IPS-15b (cell line): ENCODE measurements at regions not wholly inside any gene's neighbourhood (a gene's known extent, or its start where the extent isn't known, plus 50 kb on each side); places are given as distances from the start of the nearest gene placed in this dataset.
"Not testable (repeated sequence)": the region's sequence is repeated elsewhere in the genome, so short reads cannot be mapped to it uniquely, and the experiment has no call there.

Experiments
- H3K27me3 ChIP-seq: one replicate; pipeline ENCODE4 v1.6.1; 2013; ENCODE audit warnings: low read length; ENCODE audit not compliant: control insufficient read depth, insufficient read depth
- H3K36me3 ChIP-seq: one replicate; pipeline ENCODE4 v1.6.1; 2013; ENCODE audit warnings: low read length; ENCODE audit not compliant: control insufficient read depth, insufficient read depth
- H3K4me1 ChIP-seq: one replicate; pipeline ENCODE4 v1.6.1; 2013; ENCODE audit warnings: mild to moderate bottlenecking, low read length; ENCODE audit not compliant: control insufficient read depth, insufficient read depth
- H3K4me3 ChIP-seq: one replicate; pipeline ENCODE4 v1.5.1; 2013; ENCODE audit warnings: low read depth, low read length
- H3K9ac ChIP-seq: one replicate; pipeline ENCODE4 v1.6.1; 2013; ENCODE audit warnings: low read depth, mild to moderate bottlenecking, low read length
- H3K9me3 ChIP-seq: one replicate; pipeline ENCODE4 v1.6.1; 2013; ENCODE audit warnings: mild to moderate bottlenecking, low read length; ENCODE audit not compliant: control insufficient read depth, insufficient read depth

- Histone ChIP-seq H3K4me1 (no peaks in the 10 kb centered on the region), H3K9me3 (no peaks in the 10 kb centered on the region), H3K36me3 (no peaks in the 10 kb centered on the region), H3K4me3 (no peak overlapping the region), H3K9ac (no peak overlapping the region), H3K27me3 (no peaks in the 10 kb centered on the region)
These were observed 516.6 kb upstream of the C16orf82 start for GRCh38 chr16:26550111-26550610.

GRCh38 chr16:26554030-26554429 is 512.7 kb upstream of the C16orf82 start:
- Histone ChIP-seq H3K27me3 (no peaks in the 10 kb centered on the region), H3K4me3 (no peak overlapping the region), H3K4me1 (no peaks in the 10 kb centered on the region), H3K9me3 (no peaks in the 10 kb centered on the region), H3K36me3 (no peaks in the 10 kb centered on the region), H3K9ac (no peak overlapping the region)

- Histone ChIP-seq H3K36me3 (no peaks in the 10 kb centered on the region), H3K9me3 (no peaks in the 10 kb centered on the region), H3K27me3 (no peaks in the 10 kb centered on the region), H3K9ac (no peak overlapping the region), H3K4me1 (no peaks in the 10 kb centered on the region), H3K4me3 (no peak overlapping the region)
These were observed 505.4 kb upstream of the C16orf82 start for GRCh38 chr16:26561303-26561702.

GRCh38 chr16:26563018-26563417 is 503.7 kb upstream of the C16orf82 start:
- H3K9me3 ChIP-seq, result no peaks in the 10 kb centered on the region
- no peaks in the 10 kb centered on the region for H3K27me3 ChIP-seq
- H3K4me1 ChIP-seq, result no peaks in the 10 kb centered on the region
- no peaks in the 10 kb centered on the region for H3K36me3 ChIP-seq
- no peak overlapping the region for H3K4me3 ChIP-seq
- no peak overlapping the region for H3K9ac ChIP-seq

- Histone ChIP-seq H3K9me3 (no peaks in the 10 kb centered on the region), H3K27me3 (no peaks in the 10 kb centered on the region), H3K4me3 (no peak overlapping the region), H3K9ac (no peak overlapping the region), H3K36me3 (no peaks in the 10 kb centered on the region), H3K4me1 (no peaks in the 10 kb centered on the region)
These were observed 499.4 kb upstream of the C16orf82 start for GRCh38 chr16:26567356-26567755.

- no peaks in the 10 kb centered on the region for H3K4me1 ChIP-seq
- H3K4me3 ChIP-seq, result no peak overlapping the region
These were observed 496.9 kb upstream of the C16orf82 start for GRCh38 chr16:26569793-26570192.

GRCh38 chr16:26578748-26579147 is 488.0 kb upstream of the C16orf82 start:
- Histone ChIP-seq H3K9ac (no peak overlapping the region), H3K4me3 (no peak overlapping the region), H3K9me3 (no peaks in the 10 kb centered on the region), H3K4me1 (peaks cover 6% of the 10 kb centered on the region), H3K27me3 (peaks cover 3% of the 10 kb centered on the region), H3K36me3 (no peaks in the 10 kb centered on the region)

More at GRCh38 chr16:26569793-26570192, 496.9 kb upstream of the C16orf82 start:
- no peaks in the 10 kb centered on the region for H3K36me3 ChIP-seq
- H3K9ac ChIP-seq, result no peak overlapping the region
- H3K9me3 ChIP-seq, result no peaks in the 10 kb centered on the region
- no peaks in the 10 kb centered on the region for H3K27me3 ChIP-seq

GRCh38 chr16:26583803-26584202 is 482.9 kb upstream of the C16orf82 start:
- Histone ChIP-seq H3K4me3 (no peak overlapping the region), H3K9ac (no peak overlapping the region), H3K36me3 (no peaks in the 10 kb centered on the region), H3K9me3 (no peaks in the 10 kb centered on the region), H3K4me1 (no peaks in the 10 kb centered on the region), H3K27me3 (no peaks in the 10 kb centered on the region)

GRCh38 chr16:26593700-26594099 is 473.0 kb upstream of the C16orf82 start:
- no peaks in the 10 kb centered on the region for H3K9me3 ChIP-seq
- H3K36me3 ChIP-seq, result no peaks in the 10 kb centered on the region
- no peaks in the 10 kb centered on the region for H3K27me3 ChIP-seq
- H3K4me3 ChIP-seq, result no peak overlapping the region
- H3K9ac ChIP-seq, result no peak overlapping the region
- H3K4me1 ChIP-seq, result no peaks in the 10 kb centered on the region

GRCh38 chr16:26594666-26595065 is 472.1 kb upstream of the C16orf82 start:
- H3K27me3 ChIP-seq, result no peaks in the 10 kb centered on the region
- no peak overlapping the region for H3K4me3 ChIP-seq
- no peaks in the 10 kb centered on the region for H3K36me3 ChIP-seq
- peaks cover 4% of the 10 kb centered on the region for H3K4me1 ChIP-seq
- H3K9ac ChIP-seq, result no peak overlapping the region
- H3K9me3 ChIP-seq, result no peaks in the 10 kb centered on the region

- H3K4me1 ChIP-seq, result peaks cover 4% of the 10 kb centered on the region
- no peaks in the 10 kb centered on the region for H3K36me3 ChIP-seq
- no peak overlapping the region for H3K4me3 ChIP-seq
- no peak overlapping the region for H3K9ac ChIP-seq
- H3K9me3 ChIP-seq, result no peaks in the 10 kb centered on the region
- H3K27me3 ChIP-seq, result no peaks in the 10 kb centered on the region
These were observed 471.5 kb upstream of the C16orf82 start for GRCh38 chr16:26595199-26595598.

GRCh38 chr16:26596033-26596432 is 470.7 kb upstream of the C16orf82 start:
- H3K9me3 ChIP-seq, H3K4me3 ChIP-seq: not testable (repeated sequence)

More at GRCh38 chr16:26596033-26596432, 470.7 kb upstream of the C16orf82 start:
- not testable (repeated sequence) for H3K36me3 ChIP-seq, H3K9ac ChIP-seq, H3K27me3 ChIP-seq, H3K4me1 ChIP-seq
